Gastrocnemius medialis (tissue), 4 donors: ENCODE measurements at regions not wholly inside any gene's neighbourhood (a gene's known extent, or its start where the extent isn't known, plus 50 kb on each side); places are given as distances from the start of the nearest gene placed in this dataset.

ENCODE experiments used
- POLR2A ChIP-seq, 2 donors: fragments of 450-650 bp; IDR thresholded peaks; one replicate each; pipeline ENCODE4 v1.6.1; 2017; ENCODE audit warnings: antibody characterized with exemption in 2 of 2, mild to moderate bottlenecking in 2 of 2, moderate library complexity in 2 of 2
- TF ChIP-seq, protein P1 (sequence below), 5 experiments: fragments of 450-650 bp in 3 of 5; fragments of 200-600 bp in 2 of 5; sonication (generic) in 2 of 5; IDR thresholded peaks in 4 of 5; conservative IDR thresholded peaks in 1 of 5; 1 replicate in 4 of 5; 2 replicates in 1 of 5; pipeline ENCODE4 v1.5.1; 2016 to 2019; ENCODE audit warnings: antibody characterized with exemption in 5 of 5, mild to moderate bottlenecking in 3 of 5, moderate library complexity in 3 of 5

DNA sequence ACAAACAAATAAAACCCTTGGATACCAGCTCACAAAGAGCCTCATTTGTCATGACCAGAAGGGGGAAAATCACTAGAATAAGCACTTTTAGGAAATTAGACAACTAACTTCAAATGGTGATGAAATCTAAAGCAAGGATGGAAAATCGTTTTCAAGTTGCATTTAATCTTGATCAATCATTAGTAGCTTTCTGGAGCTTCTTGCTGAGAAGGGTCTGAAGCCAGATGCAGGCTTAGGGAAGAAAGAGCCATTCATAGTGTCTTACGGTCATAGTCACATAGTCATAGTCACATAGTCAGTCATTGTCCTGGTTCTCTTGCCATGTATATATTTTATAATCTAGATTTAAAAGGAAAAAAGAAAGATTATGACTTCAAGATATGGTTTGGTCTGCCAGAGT lies 610.5 kb downstream of the ACTL7B start:
- TF ChIP-seq, protein P1, sequence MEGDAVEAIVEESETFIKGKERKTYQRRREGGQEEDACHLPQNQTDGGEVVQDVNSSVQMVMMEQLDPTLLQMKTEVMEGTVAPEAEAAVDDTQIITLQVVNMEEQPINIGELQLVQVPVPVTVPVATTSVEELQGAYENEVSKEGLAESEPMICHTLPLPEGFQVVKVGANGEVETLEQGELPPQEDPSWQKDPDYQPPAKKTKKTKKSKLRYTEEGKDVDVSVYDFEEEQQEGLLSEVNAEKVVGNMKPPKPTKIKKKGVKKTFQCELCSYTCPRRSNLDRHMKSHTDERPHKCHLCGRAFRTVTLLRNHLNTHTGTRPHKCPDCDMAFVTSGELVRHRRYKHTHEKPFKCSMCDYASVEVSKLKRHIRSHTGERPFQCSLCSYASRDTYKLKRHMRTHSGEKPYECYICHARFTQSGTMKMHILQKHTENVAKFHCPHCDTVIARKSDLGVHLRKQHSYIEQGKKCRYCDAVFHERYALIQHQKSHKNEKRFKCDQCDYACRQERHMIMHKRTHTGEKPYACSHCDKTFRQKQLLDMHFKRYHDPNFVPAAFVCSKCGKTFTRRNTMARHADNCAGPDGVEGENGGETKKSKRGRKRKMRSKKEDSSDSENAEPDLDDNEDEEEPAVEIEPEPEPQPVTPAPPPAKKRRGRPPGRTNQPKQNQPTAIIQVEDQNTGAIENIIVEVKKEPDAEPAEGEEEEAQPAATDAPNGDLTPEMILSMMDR (IDR thresholded peaks at IDR 0.05 in 4 of 5, conservative IDR thresholded peaks at IDR 0.05 in 1 of 5), result no peak
- no peak for TF ChIP-seq POLR2A (IDR thresholded peaks at IDR 0.05)
